Large intestine (tissue), 3 donors: ENCODE measurements at regions not wholly inside any gene's neighbourhood (a gene's known extent, or its start where the extent isn't known, plus 50 kb on each side); places are given as distances from the start of the nearest gene placed in this dataset.

Experiments
- DNase-seq, 2 donors: peaks; one replicate each; pipeline versions ENCODE4 v3.0.0 to v3.0.0-alpha.2; 2013
- H3K27ac ChIP-seq: one replicate; pipeline ENCODE4 v1.5.1; 2013; ENCODE audit warnings: low read length
- H3K27me3 ChIP-seq: 2 replicates; pipeline ENCODE4 v1.6.1; 2013; ENCODE audit warnings: low read length; ENCODE audit not compliant: control insufficient read depth, insufficient read depth
- H3K36me3 ChIP-seq: 2 replicates; pipeline ENCODE4 v1.6.1; 2013; ENCODE audit warnings: low read length; ENCODE audit not compliant: control insufficient read depth, insufficient read depth
- H3K4me1 ChIP-seq: one replicate; pipeline ENCODE4 v1.6.1; 2013; ENCODE audit warnings: low read length; ENCODE audit not compliant: control insufficient read depth, insufficient read depth
- H3K4me3 ChIP-seq: one replicate; pipeline ENCODE4 v1.5.1; 2013; ENCODE audit warnings: low read length
- H3K9me3 ChIP-seq: one replicate; pipeline ENCODE4 v1.6.1; 2013; ENCODE audit warnings: mild to moderate bottlenecking, low read depth, low read length, moderate library complexity; ENCODE audit not compliant: control insufficient read depth
- WGBS: methylation state at CpG from one replicate; pipeline ENCODE4 v1.1.5; 2013; ENCODE audit warnings: low lambda C conversion rate; ENCODE audit not compliant: insufficient coverage; 5-methylcytosine and 5-hydroxymethylcytosine counted together

DNA sequence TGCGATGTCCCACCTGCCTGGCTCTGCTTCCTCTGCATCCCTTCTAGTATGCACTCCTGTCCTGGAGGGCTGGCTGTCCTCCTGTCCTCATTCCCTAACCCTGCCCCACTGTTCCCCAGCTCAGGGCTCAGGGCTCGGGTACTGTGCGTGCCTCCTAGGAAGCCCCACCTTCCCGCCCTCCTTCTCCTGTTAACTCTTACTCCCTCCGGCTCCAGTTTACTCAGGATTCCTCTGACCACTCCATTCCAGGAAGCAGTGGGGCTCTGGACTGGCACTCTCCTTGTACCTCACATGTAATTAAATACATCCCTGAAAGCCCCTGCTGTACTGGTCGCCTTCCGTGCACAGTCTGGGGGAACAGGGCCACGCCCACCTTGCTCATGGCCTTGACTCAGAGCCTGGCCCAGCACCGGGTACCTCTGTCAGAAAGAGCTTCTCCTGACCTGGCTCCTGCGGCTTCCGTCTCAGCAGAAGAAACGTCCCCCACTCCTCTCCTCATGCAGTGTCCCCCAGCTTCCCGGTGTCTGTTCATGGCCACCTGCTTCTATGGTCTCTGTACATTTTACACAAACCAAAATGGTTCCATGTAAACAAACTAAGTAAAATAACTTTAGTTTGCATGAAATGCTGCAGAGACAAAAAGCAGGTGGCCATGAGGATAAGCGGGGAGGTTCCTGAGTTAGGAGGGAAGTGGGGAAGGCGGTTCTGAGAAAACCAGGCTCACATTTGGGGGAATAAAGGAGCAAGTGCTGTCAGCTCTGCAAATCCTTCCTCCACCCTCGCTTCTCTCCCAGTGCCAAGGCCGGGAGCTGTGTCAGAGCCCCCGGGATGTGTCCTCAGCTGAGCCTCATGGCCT, 445.9 kb downstream of the BRD1 start:
- no peak overlapping the region for H3K27ac ChIP-seq
- H3K27me3 ChIP-seq: no peaks in the 10 kb centered on the region
- no peak overlapping the region for H3K4me3 ChIP-seq
- WGBS: no CpG with 5 or more reads among the region's 18 CpGs
- H3K36me3 ChIP-seq: no peaks in the 10 kb centered on the region
- H3K4me1 ChIP-seq: no peaks in the 10 kb centered on the region
- no peaks in the 10 kb centered on the region for H3K9me3 ChIP-seq
- no peak for DNase-seq

GRCh38 chr22:49380828-49381114, 446.9 kb downstream of the BRD1 start:
- H3K27me3 ChIP-seq: no peaks in the 10 kb centered on the region
- WGBS: no CpG with 5 or more reads among the region's 1 CpG
- DNase-seq: no peak

GRCh38 chr22:49380095-49380827, 447.4 kb downstream of the BRD1 start:
- no peak for DNase-seq
- Histone ChIP-seq H3K4me1 (no peaks in the 10 kb centered on the region), H3K27me3 (no peaks in the 10 kb centered on the region), H3K36me3 (no peaks in the 10 kb centered on the region), H3K4me3 (no peak overlapping the region), H3K9me3 (no peaks in the 10 kb centered on the region), H3K27ac (no peak overlapping the region)
- no CpG with 5 or more reads among the region's 12 CpGs for WGBS

More at GRCh38 chr22:49380828-49381114, 446.9 kb downstream of the BRD1 start:
- Histone ChIP-seq H3K9me3 (no peaks in the 10 kb centered on the region), H3K27ac (no peak overlapping the region), H3K36me3 (no peaks in the 10 kb centered on the region), H3K4me1 (no peaks in the 10 kb centered on the region), H3K4me3 (no peak overlapping the region)

DNA sequence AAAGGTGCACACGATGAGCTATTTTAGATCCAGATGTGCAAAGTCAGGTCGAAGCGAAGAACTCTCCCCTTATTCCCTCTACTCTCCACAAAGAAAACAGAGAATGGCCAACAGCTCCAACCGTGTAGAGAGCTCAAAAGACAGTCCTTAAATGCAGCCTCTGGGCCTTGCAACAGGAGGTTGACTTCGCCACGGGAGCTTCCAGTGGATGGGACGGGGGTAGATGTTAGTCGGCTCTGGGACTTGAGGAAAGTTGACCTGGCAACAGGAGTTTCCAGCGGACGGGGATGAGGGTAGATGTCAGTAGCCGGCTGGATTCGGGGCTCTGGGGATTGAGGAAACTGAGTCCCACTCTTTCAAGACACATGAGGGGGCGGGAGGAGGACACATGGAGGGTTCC, 450.4 kb downstream of the BRD1 start:
- H3K4me3 ChIP-seq: no peak overlapping the region
- no peak for DNase-seq
- no peaks in the 10 kb centered on the region for H3K4me1 ChIP-seq
- no peaks in the 10 kb centered on the region for H3K9me3 ChIP-seq
- no peak overlapping the region for H3K27ac ChIP-seq
- no peaks in the 10 kb centered on the region for H3K27me3 ChIP-seq
- WGBS: no CpG with 5 or more reads among the region's 13 CpGs
- no peaks in the 10 kb centered on the region for H3K36me3 ChIP-seq

DNA sequence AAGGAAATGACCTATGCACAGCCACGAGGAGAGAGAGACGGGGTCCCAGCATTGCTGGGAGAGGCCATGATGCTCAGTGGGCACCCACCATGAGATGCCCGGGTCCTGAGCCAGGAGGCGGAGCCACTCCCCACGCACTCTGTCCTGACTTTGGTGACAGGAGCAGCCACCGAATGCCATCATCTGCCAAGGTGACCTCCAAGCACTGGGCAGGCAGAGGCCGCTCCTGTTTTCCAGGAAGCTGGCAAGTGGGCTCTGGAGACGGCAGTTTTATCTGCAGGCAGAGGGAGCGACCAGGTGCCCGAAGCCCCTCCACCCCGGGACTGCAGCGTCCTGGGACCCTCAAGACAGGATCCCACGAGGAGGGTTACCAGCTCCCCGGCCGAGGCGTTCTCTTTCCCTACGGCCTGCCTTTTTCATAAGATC, 453.9 kb downstream of the BRD1 start:
- Histone ChIP-seq H3K27ac (no peak overlapping the region), H3K27me3 (no peaks in the 10 kb centered on the region), H3K4me3 (no peak overlapping the region), H3K4me1 (no peaks in the 10 kb centered on the region), H3K9me3 (no peaks in the 10 kb centered on the region), H3K36me3 (no peaks in the 10 kb centered on the region)
- WGBS: no CpG with 5 or more reads among the region's 17 CpGs
- no peak for DNase-seq

DNA sequence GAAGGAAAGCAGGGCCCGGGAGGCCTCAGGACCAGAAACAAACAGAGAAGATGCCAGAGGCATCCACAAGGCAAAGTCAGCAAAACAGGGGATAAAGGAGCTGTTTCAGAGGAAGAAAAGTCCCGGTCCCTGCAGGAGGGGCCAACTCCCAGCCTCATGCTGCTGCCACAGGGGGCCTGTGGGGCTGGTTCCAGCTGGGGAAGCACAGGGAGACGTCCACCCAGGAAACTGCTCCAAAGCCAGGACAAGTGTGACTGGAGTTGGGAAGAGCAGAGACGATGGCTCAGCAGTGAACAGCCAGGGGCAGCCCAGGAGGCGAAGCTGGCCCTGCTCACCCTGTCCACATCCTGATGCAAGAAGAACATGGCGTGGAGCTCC, 454.4 kb downstream of the BRD1 start:
- Histone ChIP-seq H3K4me3 (no peak overlapping the region), H3K27me3 (no peaks in the 10 kb centered on the region), H3K27ac (no peak overlapping the region), H3K4me1 (no peaks in the 10 kb centered on the region), H3K36me3 (no peaks in the 10 kb centered on the region), H3K9me3 (no peaks in the 10 kb centered on the region)
- DNase-seq: no peak
- WGBS: no CpG with 5 or more reads among the region's 6 CpGs

GRCh38 chr22:49372530-49373288, 455.0 kb downstream of the BRD1 start:
- Histone ChIP-seq H3K27ac (no peak overlapping the region), H3K4me3 (no peak overlapping the region), H3K9me3 (no peaks in the 10 kb centered on the region), H3K36me3 (no peaks in the 10 kb centered on the region), H3K4me1 (no peaks in the 10 kb centered on the region), H3K27me3 (no peaks in the 10 kb centered on the region)
- DNase-seq: no peak
- no CpG with 5 or more reads among the region's 20 CpGs for WGBS

DNA sequence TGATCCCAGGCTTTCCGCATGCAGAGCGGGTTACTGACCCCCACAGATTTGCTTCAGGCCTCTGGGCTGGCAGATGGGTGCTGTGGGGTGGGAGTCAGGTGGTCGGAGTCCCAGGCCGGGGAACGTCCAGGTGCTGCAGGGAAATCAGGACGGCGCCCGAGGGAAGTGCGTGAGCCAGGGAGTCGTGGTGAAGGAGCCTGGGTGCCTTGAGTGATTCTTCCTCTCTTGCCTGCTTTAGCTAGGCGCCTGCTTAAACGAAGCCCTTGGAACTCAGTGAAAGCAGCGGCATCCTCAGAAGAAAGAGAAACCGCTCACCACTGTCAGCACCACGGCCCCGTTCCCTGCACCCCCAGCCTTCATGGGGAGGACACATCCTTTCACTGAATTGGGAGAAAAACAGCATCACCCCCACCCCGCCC, 455.6 kb downstream of the BRD1 start:
- no CpG with 5 or more reads among the region's 17 CpGs for WGBS
- H3K27me3 ChIP-seq: no peaks in the 10 kb centered on the region
- H3K9me3 ChIP-seq: no peaks in the 10 kb centered on the region
- H3K4me3 ChIP-seq: no peak overlapping the region
- H3K4me1 ChIP-seq: no peaks in the 10 kb centered on the region
- DNase-seq: no peak
- no peak overlapping the region for H3K27ac ChIP-seq
- H3K36me3 ChIP-seq: no peaks in the 10 kb centered on the region

DNA sequence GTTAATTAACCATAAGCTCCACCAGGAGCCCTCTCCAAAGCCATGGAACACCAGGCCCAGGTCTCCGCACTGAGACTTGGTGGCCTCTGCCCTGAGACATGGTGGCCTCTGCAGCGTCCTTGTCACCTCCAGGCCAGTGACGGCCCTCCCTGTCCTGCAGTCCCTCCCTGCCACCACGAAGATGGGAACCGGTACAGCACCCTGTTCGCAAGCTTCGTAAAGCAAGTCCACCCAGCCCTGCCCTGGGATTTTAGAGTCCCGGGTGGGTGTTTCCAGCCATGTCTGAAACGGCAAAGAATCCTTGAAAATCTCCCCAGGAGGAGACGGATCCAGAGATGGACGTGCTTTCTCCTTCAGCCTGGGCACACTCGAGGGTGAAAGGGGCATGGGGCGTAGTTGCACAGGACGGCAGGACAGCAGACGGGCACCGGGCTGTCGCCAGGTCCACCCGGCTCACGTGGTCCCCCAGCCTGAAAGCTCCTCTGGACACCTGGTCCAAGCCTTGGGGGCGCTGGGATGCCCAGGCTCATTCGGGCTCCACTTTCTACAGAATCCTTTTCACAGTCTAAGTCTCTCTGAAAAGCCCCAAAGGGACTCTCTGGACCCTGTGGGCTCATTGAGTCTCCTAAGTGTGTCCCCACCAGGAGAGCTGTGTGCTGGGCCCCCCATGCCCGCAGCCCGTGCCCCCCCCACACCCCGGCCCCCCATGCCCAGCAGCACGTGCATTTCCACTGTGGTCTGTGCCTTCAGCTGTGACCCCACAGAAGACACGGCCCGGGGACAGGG, 456.2 kb downstream of the BRD1 start:
- DNase-seq: no peak
- H3K27me3 ChIP-seq: no peaks in the 10 kb centered on the region

More for the DNA sequence above, 456.2 kb downstream of the BRD1 start:
- Histone ChIP-seq H3K36me3 (no peaks in the 10 kb centered on the region), H3K9me3 (no peaks in the 10 kb centered on the region), H3K4me1 (no peaks in the 10 kb centered on the region), H3K4me3 (no peak overlapping the region), H3K27ac (no peak overlapping the region)
- WGBS: no CpG with 5 or more reads among the region's 27 CpGs
